ENCODE measurements at regions not wholly inside any gene's neighbourhood (a gene's known extent, or its start where the extent isn't known, plus 50 kb on each side); places are given as distances from the start of the nearest gene placed in this dataset.

- TF ChIP-seq CTCF (IDR thresholded peaks at IDR 0.05; ENCODE audit: control insufficient read depth, insufficient read depth, low read depth, low read length, missing control alignments), result no peak
- no peak for DNase-seq (ENCODE audit: low read depth)
- H3K4me3 ChIP-seq (ENCODE audit: control insufficient read depth, low read depth, low read length), result no peak overlapping the region
Observed at GRCh38 chr2:144607891-144608521, 88.1 kb upstream of the ZEB2 start.

GRCh38 chr2:144607099-144607498, 87.2 kb upstream of the ZEB2 start:
- DNase-seq (ENCODE audit: low read depth), result no peak
- no peak for TF ChIP-seq CTCF (IDR thresholded peaks at IDR 0.05; ENCODE audit: control insufficient read depth, insufficient read depth, low read depth, low read length, missing control alignments)
- no peak overlapping the region for H3K4me3 ChIP-seq (ENCODE audit: control insufficient read depth, low read depth, low read length)

GRCh38 chr2:144606466-144607095, 86.7 kb upstream of the ZEB2 start:
- H3K4me3 ChIP-seq (ENCODE audit: control insufficient read depth, low read depth, low read length), result no peak overlapping the region
- DNase-seq (ENCODE audit: low read depth), result no peak
- TF ChIP-seq CTCF (IDR thresholded peaks at IDR 0.05; ENCODE audit: control insufficient read depth, insufficient read depth, low read depth, low read length, missing control alignments), result no peak

GRCh38 chr2:144605231-144605840, 85.4 kb upstream of the ZEB2 start:
- DNase-seq (ENCODE audit: low read depth), result no peak
- TF ChIP-seq CTCF (IDR thresholded peaks at IDR 0.05; ENCODE audit: control insufficient read depth, insufficient read depth, low read depth, low read length, missing control alignments), result no peak
- no peak overlapping the region for H3K4me3 ChIP-seq (ENCODE audit: control insufficient read depth, low read depth, low read length)

- DNase-seq (ENCODE audit: low read depth), result no peak
- TF ChIP-seq CTCF (IDR thresholded peaks at IDR 0.05; ENCODE audit: control insufficient read depth, insufficient read depth, low read depth, low read length, missing control alignments), result no peak
- H3K4me3 ChIP-seq (ENCODE audit: control insufficient read depth, low read depth, low read length), result no peak overlapping the region
Observed at GRCh38 chr2:144603334-144603733, 83.4 kb upstream of the ZEB2 start.

GRCh38 chr2:144598906-144599305, 79.0 kb upstream of the ZEB2 start:
- no peak for TF ChIP-seq CTCF (IDR thresholded peaks at IDR 0.05; ENCODE audit: control insufficient read depth, insufficient read depth, low read depth, low read length, missing control alignments)
- no peak overlapping the region for H3K4me3 ChIP-seq (ENCODE audit: control insufficient read depth, low read depth, low read length)
- DNase-seq (ENCODE audit: low read depth), result no peak
